GM13976 (cell line): ENCODE measurements at regions not wholly inside any gene's neighbourhood (a gene's known extent, or its start where the extent isn't known, plus 50 kb on each side); places are given as distances from the start of the nearest gene placed in this dataset.

Source experiments
- DNase-seq: peaks from one replicate; pipeline ENCODE4 v3.0.0; 2012; ENCODE audit warnings: low spot score
- CTCF ChIP-seq: IDR thresholded peaks from 2 replicates; pipeline ENCODE4 v1.5.1; 2012; ENCODE audit warnings: borderline replicate concordance, mild to moderate bottlenecking; ENCODE audit not compliant: insufficient read depth; ENCODE audit errors: extremely low read depth, missing control alignments, control extremely low read depth
- in situ Hi-C: fragments of 300-500 bp; cut with MboI; formaldehyde crosslinking; loops from one replicate; pipeline ENCODE4 v1.12.0; 2022; ENCODE audit warnings: low sequenced_read_pairs, mixed read lengths, inconsistent platforms; ENCODE audit not compliant: unreplicated experiment

- no peak for TF ChIP-seq CTCF
- in situ Hi-C loops: no loop called here
These were observed 176.9 kb downstream of the CRPPA start for GRCh38 chr7:16244469-16244868.

GRCh38 chr7:16242920-16243319, 178.4 kb downstream of the CRPPA start:
- no peak for TF ChIP-seq CTCF
- in situ Hi-C loops: no loop called here
- DNase-seq: no peak

More at GRCh38 chr7:16244469-16244868, 176.9 kb downstream of the CRPPA start:
- DNase-seq: no peak

GRCh38 chr7:16241017-16241416, 180.3 kb downstream of the CRPPA start:
- no peak for DNase-seq
- in situ Hi-C loops: no loop called here
- TF ChIP-seq CTCF: no peak

- in situ Hi-C loops: no loop called here
- no peak for TF ChIP-seq CTCF
- no peak for DNase-seq
These were observed 185.0 kb downstream of the CRPPA start for GRCh38 chr7:16236381-16236780.

DNA sequence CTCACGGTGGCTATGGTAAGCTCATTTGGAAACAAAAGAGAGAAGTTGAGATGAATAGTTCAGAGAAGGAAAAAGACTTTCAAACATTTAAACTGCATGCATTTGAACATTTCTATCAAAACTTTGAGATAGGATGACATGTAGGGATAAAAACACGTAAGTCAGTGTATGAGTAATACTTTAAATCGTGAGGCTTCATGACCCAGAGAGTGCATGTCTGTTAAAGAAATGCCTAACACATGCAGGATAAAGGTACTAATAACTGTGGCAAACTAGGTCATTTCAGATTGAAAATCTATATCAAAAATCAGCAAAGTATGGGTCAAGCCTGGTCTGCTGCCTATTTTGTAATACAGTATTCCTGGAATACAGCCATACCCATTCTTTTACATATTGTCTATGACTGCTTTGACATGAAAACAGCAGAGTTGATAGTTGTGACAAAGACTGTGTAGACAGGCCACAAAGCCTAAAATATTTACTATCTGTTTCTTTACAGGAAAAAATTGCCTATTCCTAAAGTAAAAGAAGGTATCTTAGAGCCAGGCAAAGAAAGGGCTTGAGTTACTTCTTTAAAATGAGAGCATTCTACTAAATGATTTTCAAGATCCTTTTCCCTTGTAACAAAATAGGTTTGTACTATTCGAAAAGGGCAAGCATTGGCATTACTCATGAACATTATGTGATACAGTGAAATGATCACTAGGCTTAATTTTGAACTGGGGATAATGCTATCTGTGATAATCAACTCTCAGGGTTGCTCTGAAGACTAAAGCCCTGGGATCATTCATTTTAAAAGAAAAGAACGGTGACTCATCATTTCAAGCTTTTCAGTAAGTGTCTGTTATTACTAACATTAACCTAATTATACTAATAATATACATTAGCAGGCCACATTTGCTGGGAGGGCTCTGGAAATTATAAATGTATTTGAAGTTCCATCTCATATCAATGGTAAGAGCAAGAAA, 185.9 kb downstream of the CRPPA start:
- in situ Hi-C loops: no loop called here
- no peak for TF ChIP-seq CTCF
- no peak for DNase-seq

DNA sequence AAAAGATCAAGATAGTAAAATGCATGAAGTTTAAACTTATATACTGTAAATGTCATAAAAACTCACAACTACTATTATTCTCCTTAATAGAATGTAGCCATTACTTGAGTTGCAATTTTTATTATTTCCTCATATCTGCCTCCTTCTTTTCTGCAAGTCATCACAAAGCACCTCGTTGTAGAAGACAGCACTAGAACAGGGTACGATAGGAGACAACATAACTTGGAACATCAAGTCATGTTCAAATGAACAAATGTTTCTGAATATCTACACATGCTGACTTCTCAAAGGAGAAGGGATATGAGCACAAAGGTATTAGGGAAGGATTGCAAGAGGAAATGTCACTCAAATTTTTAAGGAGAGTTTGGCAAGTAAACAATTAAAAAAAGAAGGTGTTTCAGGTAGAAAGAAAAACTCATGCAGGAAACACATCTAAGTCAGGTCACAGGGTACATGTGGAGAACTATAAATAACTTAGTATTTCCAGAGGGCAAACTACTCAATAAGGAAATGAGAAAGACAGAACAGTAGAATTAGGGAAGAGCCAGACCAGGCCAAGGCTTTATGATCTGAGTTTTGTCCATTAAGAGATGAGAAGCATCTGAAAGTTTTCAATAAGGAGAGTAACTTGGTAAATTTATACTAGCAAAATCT, 186.7 kb downstream of the CRPPA start:
- no peak for DNase-seq
- in situ Hi-C loops: no loop called here
- no peak for TF ChIP-seq CTCF
